A549 (cell line): ENCODE measurements at regions not wholly inside any gene's neighbourhood (a gene's known extent, or its start where the extent isn't known, plus 50 kb on each side); places are given as distances from the start of the nearest gene placed in this dataset.

Source experiments
- ATAC-seq, 2 experiments: fragments of 200-7000 bp in 1 of 2; fragments of >200 bp in 1 of 2; cut with Nextera tagmentation in 1 of 2; cut with Tn5 transposase in 1 of 2; 3 replicates each; pipeline versions ENCODE4 v1.8.0 to v1.9.1; 2018 to 2020; ENCODE audit warnings: mild to moderate bottlenecking in 1 of 2, moderate library complexity in 1 of 2
- CTCF ChIA-PET: fragments of 300-600 bp; sonication (Branson Sonifier 250); formaldehyde crosslinking; extraction: SDS; loops from one replicate; lab custom pipeline; 2021; ENCODE audit warnings: antibody characterized with exemption, inconsistent platforms; lab: Yijun Ruan, JAX
- POLR2A ChIA-PET: fragments of 350-600 bp; formaldehyde crosslinking; extraction: SDS; loops from one replicate; lab custom pipeline; 2021; ENCODE audit warnings: antibody characterized with exemption, inconsistent platforms; lab: Yijun Ruan, JAX
- DNase-seq, 2 experiments: peaks; one replicate each; pipeline versions ENCODE4 v3.0.0 to v3.0.0-alpha.2; 2011 to 2016; ENCODE audit warnings: low read depth in 1 of 2, low spot score in 1 of 2
- FAIRE-seq: peaks from 2 replicates; lab custom pipeline; 2011; peaks lifted over from hg19 to GRCh38; lab: Jason Lieb, UNC
- H3K27ac ChIP-seq, 2 experiments: fragments of >200 bp; sonication (Bioruptor Twin); formaldehyde crosslinking; 3 replicates each; pipeline ENCODE4 v1.5.1; 2016 to 2017
- H3K4me1 ChIP-seq: fragments of >200 bp; sonication (Bioruptor Twin); formaldehyde crosslinking; 3 replicates; pipeline ENCODE4 v1.6.1; 2016
- H3K4me2 ChIP-seq: fragments of >200 bp; sonication (Bioruptor Twin); formaldehyde crosslinking; 3 replicates; pipeline ENCODE4 v1.6.1; 2016
- H3K4me3 ChIP-seq: fragments of >200 bp; sonication (Bioruptor Twin); formaldehyde crosslinking; 3 replicates; pipeline ENCODE4 v1.5.1; 2016
- H3K9me3 ChIP-seq: fragments of >200 bp; sonication (Bioruptor Twin); formaldehyde crosslinking; 3 replicates; pipeline ENCODE4 v1.6.1; 2016
- ATOH8 ChIP-seq: fragments of 250-450 bp; sonication (Bioruptor Pico); IDR thresholded peaks from 2 replicates; pipeline ENCODE4 v1.5.0; 2020; ENCODE audit warnings: low read depth, mild to moderate bottlenecking, moderate library complexity
- BCL3 ChIP-seq: fragments of >200 bp; sonication (Bioruptor Twin); formaldehyde crosslinking; IDR thresholded peaks from 3 replicates; pipeline ENCODE4 v1.6.1; 2016
- CBX2 ChIP-seq: fragments of 200-600 bp; sonication (generic); IDR thresholded peaks from 2 replicates; pipeline ENCODE4 v1.6.1; 2016; ENCODE audit warnings: low read depth, mild to moderate bottlenecking, borderline replicate concordance
- CTCF ChIP-seq: fragments of >200 bp; sonication (Bioruptor Twin); formaldehyde crosslinking; IDR thresholded peaks from 3 replicates; pipeline ENCODE4 v1.5.1; 2016
- E2F6 ChIP-seq: IDR thresholded peaks from 2 replicates; pipeline ENCODE4 v1.6.1; 2012; ENCODE audit warnings: low read depth, borderline replicate concordance
- EHF ChIP-seq: fragments of 250-450 bp; sonication (Bioruptor Pico); IDR thresholded peaks from 2 replicates; pipeline ENCODE4 v1.5.0; 2020; ENCODE audit warnings: mild to moderate bottlenecking
- EHMT2 ChIP-seq: fragments of 200-600 bp; sonication (generic); IDR thresholded peaks from 2 replicates; pipeline ENCODE4 v1.6.1; 2016; ENCODE audit warnings: antibody characterized with exemption, low read depth, mild to moderate bottlenecking, moderate library complexity
- EP300 ChIP-seq, 2 experiments: fragments of >200 bp; sonication (Bioruptor Twin); formaldehyde crosslinking; IDR thresholded peaks; 2 replicates in 1 of 2; 3 replicates in 1 of 2; pipeline ENCODE4 v1.6.1; 2016 to 2017
- ESRRA ChIP-seq: fragments of 150-350 bp; IDR thresholded peaks from 2 replicates; pipeline ENCODE4 v1.6.1; 2014; ENCODE audit warnings: mild to moderate bottlenecking, low read length, borderline replicate concordance
- FOXS1 ChIP-seq: fragments of 250-450 bp; sonication (Bioruptor Pico); IDR thresholded peaks from 2 replicates; pipeline ENCODE4 v1.5.0; 2020; ENCODE audit warnings: mild to moderate bottlenecking, moderate library complexity
- GATA3 ChIP-seq: IDR thresholded peaks from 2 replicates; pipeline ENCODE4 v1.6.1; 2012; ENCODE audit warnings: borderline replicate concordance
- HEYL ChIP-seq: fragments of 250-450 bp; sonication (Bioruptor Pico); IDR thresholded peaks from 2 replicates; pipeline ENCODE4 v1.8.0; 2021; ENCODE audit warnings: mild to moderate bottlenecking, moderate library complexity
- HMGXB4 ChIP-seq: fragments of 250-450 bp; sonication (Bioruptor Pico); IDR thresholded peaks from 2 replicates; pipeline ENCODE4 v1.5.0; 2021; ENCODE audit warnings: mild to moderate bottlenecking, moderate library complexity, borderline replicate concordance
- KDM1A ChIP-seq: fragments of 200-600 bp; sonication (generic); IDR thresholded peaks from 2 replicates; pipeline ENCODE4 v1.6.1; 2016; ENCODE audit warnings: low read depth, mild to moderate bottlenecking
- KDM5A ChIP-seq: fragments of 200-600 bp; sonication (generic); IDR thresholded peaks from 2 replicates; pipeline ENCODE4 v1.6.1; 2016; ENCODE audit warnings: antibody characterized with exemption, mild to moderate bottlenecking
- MYC ChIP-seq: IDR thresholded peaks from 2 replicates; pipeline ENCODE4 v1.6.1; 2012; ENCODE audit warnings: mild to moderate bottlenecking, inconsistent platforms, low read length, improper control_type of control experiment, borderline replicate concordance
- NFE2L2 ChIP-seq: fragments of 150-350 bp; conservative IDR thresholded peaks from 2 replicates; pipeline ENCODE4 v1.6.1; 2014; ENCODE audit warnings: low read length
- PBX3 ChIP-seq: IDR thresholded peaks from 2 replicates; pipeline ENCODE4 v1.6.1; 2012
- POLR2A ChIP-seq: IDR thresholded peaks from 2 replicates; pipeline ENCODE4 v1.6.1; 2012; ENCODE audit warnings: mild to moderate bottlenecking, low read length
- POLR2AphosphoS2 ChIP-seq: conservative IDR thresholded peaks from 2 replicates; pipeline ENCODE4 v1.6.1; 2012; ENCODE audit warnings: low read length, improper control_type of control experiment, inconsistent platforms
- RCOR1 ChIP-seq: fragments of 150-350 bp; IDR thresholded peaks from 2 replicates; pipeline ENCODE4 v1.6.1; 2014; ENCODE audit warnings: antibody characterized with exemption, low read length, low read depth
- REST ChIP-seq: fragments of 200-600 bp; sonication (generic); IDR thresholded peaks from 2 replicates; pipeline ENCODE4 v1.6.1; 2016; ENCODE audit warnings: antibody characterized with exemption, mild to moderate bottlenecking, moderate library complexity
- RFX5 ChIP-seq: fragments of 450-650 bp; IDR thresholded peaks from 2 replicates; pipeline ENCODE4 v1.7.1; 2014; ENCODE audit warnings: antibody characterized with exemption, mild to moderate bottlenecking, moderate library complexity
- TP53 ChIP-seq: fragments of 250-450 bp; sonication (Bioruptor Pico); IDR thresholded peaks from 2 replicates; pipeline ENCODE4 v1.5.0; 2021; ENCODE audit warnings: mild to moderate bottlenecking, moderate library complexity
- USF2 ChIP-seq: fragments of 450-650 bp; IDR thresholded peaks from 2 replicates; pipeline ENCODE4 v1.6.1; 2014; ENCODE audit warnings: antibody characterized with exemption
- ZC3H11A ChIP-seq: fragments of 450-650 bp; IDR thresholded peaks from 2 replicates; pipeline ENCODE4 v1.6.1; 2014; ENCODE audit warnings: antibody characterized with exemption, mild to moderate bottlenecking
- ZSCAN20 ChIP-seq: fragments of 250-450 bp; sonication (Bioruptor Pico); IDR thresholded peaks from 2 replicates; pipeline ENCODE4 v1.8.0; 2022; ENCODE audit warnings: mild to moderate bottlenecking, moderate library complexity
- WGBS: methylation state at CpG from one replicate; pipeline ENCODE4 v1.1.6; 2017; ENCODE audit errors: missing lambda C conversion rate; 5-methylcytosine and 5-hydroxymethylcytosine counted together

GRCh38 chr6:98036344-98036923, 753.4 kb upstream of the MMS22L start:
- CTCF ChIA-PET, result no interaction called here
- no peak for TF ChIP-seq GATA3
- TF ChIP-seq E2F6, result no peak
- no peak for TF ChIP-seq HEYL
- no peak for TF ChIP-seq REST
- TF ChIP-seq ZSCAN20 (CRISPR knock-in tag), result no peak
- no peak for TF ChIP-seq EHF (CRISPR knock-in tag)
- no peak for TF ChIP-seq POLR2A
- no peak for TF ChIP-seq ZC3H11A
- no peak for TF ChIP-seq KDM1A
- no peak for TF ChIP-seq RFX5
- no peak for TF ChIP-seq POLR2AphosphoS2
- no peak for TF ChIP-seq ESRRA
- no peak for TF ChIP-seq CTCF
- TF ChIP-seq USF2, result no peak
- no peak for TF ChIP-seq ATOH8 (CRISPR knock-in tag)
- TF ChIP-seq RCOR1, result no peak
- TF ChIP-seq FOXS1 (CRISPR knock-in tag), result no peak
- no peak for TF ChIP-seq TP53 (CRISPR knock-in tag)
- TF ChIP-seq EP300 (IDR thresholded peaks at IDR 0.05), result no peak
- no peak for TF ChIP-seq EHMT2
- ATAC-seq (no peak), FAIRE-seq (no peak), DNase-seq (no peak)
- WGBS, result 6% methylated on average over 5 of the region's 5 CpGs
- H3K9me3 ChIP-seq, result no peaks in the 10 kb centered on the region
- no peaks in the 10 kb centered on the region for H3K4me1 ChIP-seq
- H3K27ac ChIP-seq, result no peak overlapping the region
- no peak overlapping the region for H3K4me3 ChIP-seq
- POLR2A ChIA-PET, result no interaction called here
- no peak overlapping the region for H3K4me2 ChIP-seq

- H3K27ac ChIP-seq, result no peak overlapping the region
- H3K4me2 ChIP-seq, result no peak overlapping the region
- FAIRE-seq, result no peak
- no peaks in the 10 kb centered on the region for H3K9me3 ChIP-seq
- no peak for ATAC-seq
- DNase-seq, result no peak
- no peaks in the 10 kb centered on the region for H3K4me1 ChIP-seq
- WGBS, result 30% methylated on average over 6 of the region's 6 CpGs
- ChIA-PET CTCF (no interaction called here), POLR2A (no interaction called here)
- H3K4me3 ChIP-seq, result no peak overlapping the region
- TF ChIP-seq FOXS1 (CRISPR knock-in tag), result no peak
- TF ChIP-seq NFE2L2, result no peak
- no peak for TF ChIP-seq CBX2
- no peak for TF ChIP-seq ZSCAN20 (CRISPR knock-in tag)
- TF ChIP-seq EHMT2, result no peak
- TF ChIP-seq BCL3, result no peak
- TF ChIP-seq MYC, result no peak
- TF ChIP-seq HMGXB4 (CRISPR knock-in tag), result no peak
- TF ChIP-seq KDM5A, result no peak
- TF ChIP-seq PBX3, result no peak
- TF ChIP-seq KDM1A, result no peak
These were observed 754.6 kb upstream of the MMS22L start for GRCh38 chr6:98037571-98037970.
